HepG2 (cell line): ENCODE measurements at regions not wholly inside any gene's neighbourhood (a gene's known extent, or its start where the extent isn't known, plus 50 kb on each side); places are given as distances from the start of the nearest gene placed in this dataset.

Experiments
- ATAC-seq: fragments of 200-7000 bp; cut with Tn5 transposase; 3 replicates; pipeline ENCODE4 v1.9.1; 2020; ENCODE audit warnings: mild to moderate bottlenecking, moderate library complexity
- BruUV-seq: library from RNA; stranded (reverse); fragments of 400-500 nt; replicated peaks from 2 replicates; lab custom pipeline; 2021; lab: Mats Ljungman, UMichigan
- CTCF ChIA-PET: fragments of 300-600 bp; formaldehyde crosslinking; extraction: SDS; loops from one replicate; lab custom pipeline; 2021; ENCODE audit warnings: low total read pairs, inconsistent platforms, low intra/inter-chr PET ratio; lab: Yijun Ruan, JAX
- POLR2A ChIA-PET: fragments of 350-600 bp; sonication (Branson Sonifier 250); formaldehyde crosslinking; loops from one replicate; lab custom pipeline; 2020; ENCODE audit warnings: antibody characterized with exemption, inconsistent platforms; lab: Yijun Ruan, JAX
- DNase-seq: peaks from one replicate; pipeline ENCODE4 v3.0.0-alpha.2; 2015; ENCODE audit warnings: low spot score
- FAIRE-seq: peaks from 3 replicates; lab custom pipeline; 2011; peaks lifted over from hg19 to GRCh38; lab: Jason Lieb, UNC
- H2AFZ ChIP-seq: one replicate; pipeline ENCODE4 v1.6.1; 2011; ENCODE audit warnings: low read length, inconsistent platforms
- H3K27ac ChIP-seq: fragments of 300-600 bp; 3 replicates; pipeline ENCODE4 v1.8.0; 2011; ENCODE audit warnings: mixed run types, mild to moderate bottlenecking, mixed read lengths, low read length, inconsistent platforms; ENCODE audit not compliant: insufficient read depth; ENCODE audit errors: extremely low read length
- H3K27me3 ChIP-seq, 2 experiments: fragments of 200-600 bp in 1 of 2; 2 replicates in 1 of 2; 3 replicates in 1 of 2; pipeline versions ENCODE4 v1.6.0 to v1.8.0; 2011; ENCODE audit warnings: low read length in 2 of 2, mild to moderate bottlenecking in 2 of 2, moderate library complexity in 2 of 2, inconsistent platforms in 1 of 2; ENCODE audit not compliant: insufficient read depth in 2 of 2, control insufficient read depth in 1 of 2
- H3K36me3 ChIP-seq, 2 experiments: fragments of 200-600 bp in 1 of 2; replicated peaks in 1 of 2; 2 replicates in 1 of 2; 3 replicates in 1 of 2; pipeline versions ENCODE4 v1.5.1 to v1.8.0; 2011; ENCODE audit warnings: low read length in 2 of 2, inconsistent platforms in 1 of 2; ENCODE audit not compliant: insufficient read depth in 2 of 2, control insufficient read depth in 1 of 2
- H3K4me1 ChIP-seq: 2 replicates; pipeline ENCODE4 v1.5.1; 2012; ENCODE audit warnings: low read length, inconsistent platforms; ENCODE audit not compliant: insufficient read depth
- H3K4me2 ChIP-seq: 2 replicates; pipeline ENCODE4 v1.6.0; 2011; ENCODE audit warnings: low read depth, low read length, inconsistent platforms
- H3K4me3 ChIP-seq, 3 experiments: fragments of 200-600 bp in 1 of 3; sonication (generic), shearing (Covaris generic) in 1 of 3; replicated peaks in 1 of 3; 2 replicates each; pipeline ENCODE4 v1.5.1; 2011 to 2016; ENCODE audit warnings: low read length in 3 of 3, inconsistent platforms in 2 of 3, low read depth in 2 of 3, mild to moderate bottlenecking in 2 of 3, control low read depth in 1 of 3, mixed read lengths in 1 of 3; ENCODE audit not compliant: insufficient read depth in 1 of 3
- H3K79me2 ChIP-seq: one replicate; pipeline ENCODE4 v1.6.1; 2011; ENCODE audit warnings: low read length, inconsistent platforms; ENCODE audit not compliant: insufficient read depth
- H3K9ac ChIP-seq: 2 replicates; pipeline ENCODE4 v1.6.0; 2011; ENCODE audit warnings: mild to moderate bottlenecking, low read depth, low read length, inconsistent platforms; ENCODE audit not compliant: insufficient read depth
- H3K9me3 ChIP-seq: 2 replicates; pipeline ENCODE4 v1.5.1; 2012; ENCODE audit warnings: mild to moderate bottlenecking, low read length
- H4K20me1 ChIP-seq: 2 replicates; pipeline ENCODE4 v1.6.0; 2011; ENCODE audit warnings: inconsistent platforms, mild to moderate bottlenecking, low read length, moderate library complexity; ENCODE audit not compliant: insufficient read depth
- ATF7-NPFF ChIP-seq: sonication (generic); formaldehyde crosslinking; IDR thresholded peaks from 2 replicates; pipeline ENCODE4 v1.8.1; 2023; ENCODE audit warnings: mild to moderate bottlenecking, low read depth, missing genetic modification reagents, moderate library complexity
- HHEX ChIP-seq: IDR thresholded peaks from 2 replicates; pipeline ENCODE4 v1.6.1; 2016; ENCODE audit warnings: control low read depth
- KDM3A ChIP-seq: IDR thresholded peaks from 2 replicates; pipeline ENCODE4 v1.6.1; 2018; ENCODE audit warnings: low read depth, missing compliant biosample characterization
- KMT2B ChIP-seq: IDR thresholded peaks from 2 replicates; pipeline ENCODE4 v1.6.1; 2016; ENCODE audit warnings: missing genetic modification reagents, missing compliant biosample characterization
- MAZ ChIP-seq, 2 experiments: sonication (generic) in 1 of 2; formaldehyde crosslinking in 1 of 2; IDR thresholded peaks; 2 replicates each; pipeline versions ENCODE4 v1.5.0 to v1.6.1; 2012 to 2020; ENCODE audit warnings: low read depth in 2 of 2, mild to moderate bottlenecking in 2 of 2, borderline replicate concordance in 1 of 2, improper control_type of control experiment in 1 of 2, low read length in 1 of 2, missing genetic modification reagents in 1 of 2, moderate library complexity in 1 of 2
- NFAT5 ChIP-seq: sonication (generic); formaldehyde crosslinking; IDR thresholded peaks from 2 replicates; pipeline ENCODE4 v1.4.0; 2020; ENCODE audit warnings: missing genetic modification reagents
- NR2F6 ChIP-seq, 2 experiments: IDR thresholded peaks; 2 replicates each; pipeline ENCODE4 v1.6.1; 2016; ENCODE audit warnings: antibody characterized with exemption in 1 of 2, mild to moderate bottlenecking in 1 of 2
- REXO4 ChIP-seq: sonication (generic); formaldehyde crosslinking; IDR thresholded peaks from 2 replicates; pipeline ENCODE4 v1.8.0; 2022; ENCODE audit warnings: missing genetic modification reagents, mild to moderate bottlenecking, borderline replicate concordance
- SCMH1 ChIP-seq: sonication (generic); formaldehyde crosslinking; IDR thresholded peaks from 2 replicates; pipeline ENCODE4 v1.9.0; 2021; ENCODE audit warnings: missing genetic modification reagents, mild to moderate bottlenecking, borderline replicate concordance
- SRSF4 ChIP-seq: fragments of 200-400 bp; formaldehyde crosslinking; IDR thresholded peaks from one replicate; pipeline ENCODE4 v1.6.1; 2018; ENCODE audit warnings: mild to moderate bottlenecking, low read depth, low read length, moderate library complexity; ENCODE audit not compliant: poor library complexity, severe bottlenecking
- THAP11 ChIP-seq: IDR thresholded peaks from 2 replicates; pipeline ENCODE4 v1.6.1; 2016; ENCODE audit warnings: missing biosample characterization, missing genetic modification reagents
- ZBTB4 ChIP-seq: sonication (generic); formaldehyde crosslinking; IDR thresholded peaks from 2 replicates; pipeline ENCODE4 v1.4.0; 2020; ENCODE audit warnings: missing genetic modification reagents, mild to moderate bottlenecking, borderline replicate concordance
- ZNF230 ChIP-seq: sonication (generic); formaldehyde crosslinking; IDR thresholded peaks from 2 replicates; pipeline ENCODE4 v1.4.0; 2020; ENCODE audit warnings: mild to moderate bottlenecking, missing genetic modification reagents
- ZNF766 ChIP-seq: sonication (generic); formaldehyde crosslinking; IDR thresholded peaks from 2 replicates; pipeline ENCODE4 v1.5.0; 2020; ENCODE audit warnings: missing genetic modification reagents, borderline replicate concordance
- WGBS: methylation state at CpG from one replicate; pipeline ENCODE4 v1.1.6; 2017; ENCODE audit warnings: low lambda C conversion rate; 5-methylcytosine and 5-hydroxymethylcytosine counted together
- in situ Hi-C: cut with HindIII; loops from 2 replicates; pipeline ENCODE4 v1.10.0; 2017; ENCODE audit warnings: low pct_unique_long_range_greater_than_20kb; ENCODE audit not compliant: extremely low pct_ligation_motif_present
- intact Hi-C: fragments of 100-400 bp; cut with micrococcal nuclease; formaldehyde crosslinking; loops from one replicate; pipeline ENCODE4 v1.10.0; 2022; ENCODE audit not compliant: unreplicated experiment
- TF ChIP-seq, protein P1 (sequence below): sonication (generic); formaldehyde crosslinking; IDR thresholded peaks from 2 replicates; pipeline ENCODE4 v1.8.0; 2022; ENCODE audit warnings: missing genetic modification reagents, mild to moderate bottlenecking, inconsistent platforms, borderline replicate concordance

DNA sequence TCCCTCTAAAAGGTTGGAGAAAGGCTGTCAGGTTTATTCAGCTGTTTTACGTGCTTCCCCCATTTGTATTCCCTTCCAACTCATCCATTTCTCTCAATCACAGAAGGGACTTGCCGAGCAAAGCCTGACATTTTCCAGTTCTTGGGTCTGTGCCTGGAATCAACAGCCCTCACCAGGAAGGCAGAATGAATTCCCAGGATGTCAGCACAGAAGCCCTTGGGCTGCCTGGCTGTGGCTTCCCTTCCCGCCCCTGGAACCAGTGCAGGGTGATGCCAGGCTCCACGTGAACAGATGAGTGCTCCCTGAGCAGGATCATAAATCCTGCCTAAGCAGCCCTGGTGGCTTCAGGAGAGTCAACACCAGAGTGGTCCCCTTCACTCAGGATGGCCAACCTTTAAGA lies 86.1 kb upstream of the CD83 start:
- 4% methylated on average over 4 of the region's 4 CpGs for WGBS
- intact Hi-C loops, result no loop called here
- Histone ChIP-seq H3K27ac (no peak overlapping the region), H3K4me2 (no peak overlapping the region), H2AFZ (no peak overlapping the region), H3K4me1 (no peaks in the 10 kb centered on the region), H3K4me3 (no peak overlapping the region), H3K9me3 (no peaks in the 10 kb centered on the region), H3K36me3 (no peaks in the 10 kb centered on the region), H4K20me1 (no peaks in the 10 kb centered on the region), H3K9ac (no peak overlapping the region), H3K79me2 (no peaks in the 10 kb centered on the region), H3K27me3 (peaks cover 1 to 63% of the 10 kb centered on the region in 2 experiments; a peak in 3 of 5 replicates)
- DNase-seq (no peak), FAIRE-seq (no peak), ATAC-seq (no peak)
- ChIA-PET POLR2A (no interaction called here), CTCF (no interaction called here)
- BruUV-seq, result no TSS peak
- in situ Hi-C loops, result no loop called here
- TF ChIP-seq KDM3A, result no peak
- no peak for TF ChIP-seq ZNF230 (CRISPR knock-in tag)
- no peak for TF ChIP-seq REXO4 (CRISPR knock-in tag)
- no peak for TF ChIP-seq HHEX
- no peak for TF ChIP-seq MAZ (IDR thresholded peaks at IDR 0.05; ENCODE audit: borderline replicate concordance, low read depth, low read length)
- TF ChIP-seq MAZ (CRISPR knock-in tag; IDR thresholded peaks at IDR 0.05; ENCODE audit: low read depth), result no peak
- no peak for TF ChIP-seq ATF7-NPFF (CRISPR knock-in tag)
- no peak for TF ChIP-seq ZNF766 (CRISPR knock-in tag)
- TF ChIP-seq, protein P1, sequence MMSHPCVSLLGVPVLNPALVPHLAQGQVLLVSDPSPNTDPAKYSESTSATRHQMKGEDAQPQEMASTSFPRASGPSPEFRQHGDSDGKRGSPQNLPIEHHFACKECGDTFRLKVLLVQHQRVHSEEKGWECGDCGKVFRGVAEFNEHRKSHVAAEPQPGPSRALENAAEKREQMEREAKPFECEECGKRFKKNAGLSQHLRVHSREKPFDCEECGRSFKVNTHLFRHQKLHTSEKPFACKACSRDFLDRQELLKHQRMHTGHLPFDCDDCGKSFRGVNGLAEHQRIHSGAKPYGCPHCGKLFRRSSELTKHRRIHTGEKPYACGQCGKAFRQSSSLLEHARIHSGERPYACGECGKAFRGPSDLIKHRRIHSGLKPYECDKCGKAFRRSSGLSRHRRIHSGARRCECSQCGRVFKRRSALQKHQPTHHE (CRISPR knock-in tag), result no peak
- TF ChIP-seq NR2F6 (IDR thresholded peaks at IDR 0.05), result no peak
- no peak for TF ChIP-seq NR2F6 (CRISPR knock-in tag; IDR thresholded peaks at IDR 0.05)
- no peak for TF ChIP-seq KMT2B (CRISPR knock-in tag)
- no peak for TF ChIP-seq NFAT5 (CRISPR knock-in tag)
- no peak for TF ChIP-seq ZBTB4 (CRISPR knock-in tag)
- TF ChIP-seq SCMH1 (CRISPR knock-in tag), result no peak
- TF ChIP-seq SRSF4, result no peak
- TF ChIP-seq THAP11 (CRISPR knock-in tag), result no peak
